ENCODE measurements at regions not wholly inside any gene's neighbourhood (a gene's known extent, or its start where the extent isn't known, plus 50 kb on each side); places are given as distances from the start of the nearest gene placed in this dataset.
"Not testable (repeated sequence)": the region's sequence is repeated elsewhere in the genome, so short reads cannot be mapped to it uniquely, and the experiment has no call there.

DNA sequence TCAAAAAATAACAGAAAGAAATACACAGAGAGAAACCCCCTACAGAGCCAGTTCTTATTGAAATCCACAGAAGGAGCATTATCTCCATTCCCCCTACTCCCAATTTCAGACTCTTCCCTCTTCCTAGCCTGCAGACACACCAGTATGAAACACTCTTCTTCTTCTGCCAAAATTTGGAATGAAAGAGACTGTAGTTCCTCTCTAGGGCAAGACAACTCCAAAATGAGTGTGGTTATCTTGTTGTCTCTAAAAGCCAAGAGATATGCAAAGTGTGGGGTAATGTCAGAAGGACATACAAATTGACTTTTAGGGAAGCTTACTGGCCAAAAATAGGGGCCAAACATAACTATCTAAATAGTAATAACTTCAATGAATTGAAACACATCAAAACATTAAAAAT lies 337.1 kb upstream of the SETBP1 start:
- TF ChIP-seq, protein P1, sequence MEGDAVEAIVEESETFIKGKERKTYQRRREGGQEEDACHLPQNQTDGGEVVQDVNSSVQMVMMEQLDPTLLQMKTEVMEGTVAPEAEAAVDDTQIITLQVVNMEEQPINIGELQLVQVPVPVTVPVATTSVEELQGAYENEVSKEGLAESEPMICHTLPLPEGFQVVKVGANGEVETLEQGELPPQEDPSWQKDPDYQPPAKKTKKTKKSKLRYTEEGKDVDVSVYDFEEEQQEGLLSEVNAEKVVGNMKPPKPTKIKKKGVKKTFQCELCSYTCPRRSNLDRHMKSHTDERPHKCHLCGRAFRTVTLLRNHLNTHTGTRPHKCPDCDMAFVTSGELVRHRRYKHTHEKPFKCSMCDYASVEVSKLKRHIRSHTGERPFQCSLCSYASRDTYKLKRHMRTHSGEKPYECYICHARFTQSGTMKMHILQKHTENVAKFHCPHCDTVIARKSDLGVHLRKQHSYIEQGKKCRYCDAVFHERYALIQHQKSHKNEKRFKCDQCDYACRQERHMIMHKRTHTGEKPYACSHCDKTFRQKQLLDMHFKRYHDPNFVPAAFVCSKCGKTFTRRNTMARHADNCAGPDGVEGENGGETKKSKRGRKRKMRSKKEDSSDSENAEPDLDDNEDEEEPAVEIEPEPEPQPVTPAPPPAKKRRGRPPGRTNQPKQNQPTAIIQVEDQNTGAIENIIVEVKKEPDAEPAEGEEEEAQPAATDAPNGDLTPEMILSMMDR (IDR thresholded peaks at IDR 0.05): no peak
- DNase-seq (ENCODE audit: low spot score): no peak
- no peak overlapping the region for H3K4me3 ChIP-seq
- H3K27ac ChIP-seq: no peak overlapping the region

- TF ChIP-seq, protein P1 (IDR thresholded peaks at IDR 0.05): no peak
- Histone ChIP-seq H3K4me3 (no peak overlapping the region), H3K27ac (no peak overlapping the region)
- DNase-seq (ENCODE audit: low spot score): no peak
Observed at GRCh38 chr18:44356566-44357157, 324.0 kb upstream of the SETBP1 start.

DNA sequence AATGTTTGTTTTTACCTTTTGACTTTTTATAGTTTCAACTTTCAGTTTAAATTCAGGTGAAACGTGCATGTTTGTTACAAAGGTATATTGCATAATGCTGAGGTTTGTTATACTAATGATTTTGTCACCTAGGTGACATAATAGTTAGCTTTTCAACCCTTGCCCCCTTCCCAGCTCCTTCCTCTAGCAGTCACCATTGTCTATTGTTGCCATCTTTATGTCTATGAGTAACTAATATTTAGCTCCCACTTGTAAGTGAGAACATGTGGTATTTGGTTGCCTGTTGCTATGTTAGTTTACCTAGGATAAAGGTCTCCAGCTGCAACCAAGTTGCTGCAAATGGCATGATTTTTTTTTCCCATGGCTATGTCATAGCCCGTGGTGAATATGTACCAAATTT lies 322.3 kb upstream of the SETBP1 start:
- TF ChIP-seq, protein P1 (IDR thresholded peaks at IDR 0.05): no peak
- Histone ChIP-seq H3K27ac (no peak overlapping the region), H3K4me3 (no peak overlapping the region)
- DNase-seq (ENCODE audit: low spot score): no peak

DNA sequence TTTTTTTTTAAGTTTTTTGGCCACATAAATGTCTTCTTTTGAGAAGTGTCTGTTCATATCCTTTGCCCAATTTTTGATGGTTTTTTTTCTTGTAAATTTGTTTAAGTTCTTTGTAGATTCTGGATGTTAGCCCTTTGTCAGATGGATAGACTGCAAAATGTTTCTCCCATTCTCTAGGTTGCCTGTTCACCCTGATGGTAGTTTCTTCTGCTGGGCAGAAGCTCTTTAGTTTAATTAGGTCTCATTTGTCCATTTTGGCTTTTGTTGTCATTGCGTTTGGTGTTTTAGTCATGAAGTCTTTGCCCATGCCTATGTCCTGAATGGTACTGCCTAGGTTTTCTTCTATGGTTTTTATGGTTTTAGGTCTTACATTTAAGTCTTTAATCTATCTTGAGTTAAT lies 320.9 kb upstream of the SETBP1 start:
- not testable (repeated sequence) for H3K4me3 ChIP-seq; H3K27ac ChIP-seq; DNase-seq (ENCODE audit: low spot score)

DNA sequence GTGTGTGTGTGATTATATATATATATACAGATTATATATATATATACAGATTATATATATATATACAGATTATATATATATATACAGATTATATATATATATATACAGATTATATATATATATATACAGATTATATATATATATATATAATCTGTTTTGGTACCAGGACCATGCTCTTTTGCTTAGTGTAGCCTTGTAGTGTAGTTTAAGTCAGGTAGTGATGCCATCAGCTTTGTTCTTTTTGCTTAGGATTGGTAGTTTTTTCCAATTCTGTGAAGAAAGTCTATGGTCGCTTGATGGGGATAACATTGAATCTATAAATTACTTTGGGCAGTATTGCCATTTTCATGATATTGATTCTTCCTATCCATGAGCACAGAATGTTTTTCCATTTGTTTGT lies 318.5 kb upstream of the SETBP1 start:
- DNase-seq (ENCODE audit: low spot score); H3K27ac ChIP-seq; H3K4me3 ChIP-seq: not testable (repeated sequence)

DNA sequence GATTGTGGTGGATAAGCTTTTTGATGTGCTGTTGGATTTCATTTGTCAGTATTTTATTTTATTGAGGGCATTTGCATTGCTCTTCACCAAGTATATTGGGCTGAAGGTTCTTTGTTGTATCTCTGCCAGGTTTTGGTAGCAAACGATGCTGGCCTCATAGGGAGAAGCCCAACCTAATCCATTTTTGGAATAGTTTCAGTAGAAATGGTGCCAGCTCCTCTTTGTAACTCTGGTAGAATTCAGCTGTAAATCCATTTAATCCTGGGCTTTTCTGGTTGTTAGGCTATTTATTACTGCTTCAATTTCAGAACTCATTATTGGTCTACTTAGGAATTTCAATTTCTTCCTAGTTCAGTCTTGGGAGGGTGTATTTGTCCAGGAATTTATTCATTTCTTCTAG lies 309.8 kb upstream of the SETBP1 start:
- DNase-seq (ENCODE audit: low spot score): no peak

DNA sequence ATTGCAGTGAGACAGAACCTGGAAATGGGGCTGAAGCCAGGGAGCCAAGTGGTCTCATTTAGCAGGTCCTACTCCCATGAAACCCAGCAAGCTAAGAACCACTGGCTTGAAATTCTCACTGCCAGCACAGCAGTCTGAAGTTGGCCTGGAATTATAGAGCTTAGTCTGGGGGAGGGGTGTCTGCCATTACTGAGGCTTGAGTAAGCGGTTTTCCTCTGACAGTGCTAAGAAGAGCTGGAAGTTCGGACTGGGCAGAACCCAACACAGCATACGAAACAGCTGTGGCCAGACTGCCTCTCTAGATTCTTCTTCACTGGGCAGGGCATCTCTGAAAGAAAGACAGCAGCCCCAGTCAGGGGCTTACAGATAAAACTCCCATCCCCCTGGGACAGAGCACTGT lies 305.7 kb upstream of the SETBP1 start:
- Histone ChIP-seq H3K27ac (no peak overlapping the region), H3K4me3 (no peak overlapping the region)
- DNase-seq (ENCODE audit: low spot score): no peak
- TF ChIP-seq, protein P1 (IDR thresholded peaks at IDR 0.05): no peak

More for the DNA sequence above, 309.8 kb upstream of the SETBP1 start:
- TF ChIP-seq, protein P1 (IDR thresholded peaks at IDR 0.05): no peak
- no peak overlapping the region for H3K27ac ChIP-seq
- H3K4me3 ChIP-seq: no peak overlapping the region

DNA sequence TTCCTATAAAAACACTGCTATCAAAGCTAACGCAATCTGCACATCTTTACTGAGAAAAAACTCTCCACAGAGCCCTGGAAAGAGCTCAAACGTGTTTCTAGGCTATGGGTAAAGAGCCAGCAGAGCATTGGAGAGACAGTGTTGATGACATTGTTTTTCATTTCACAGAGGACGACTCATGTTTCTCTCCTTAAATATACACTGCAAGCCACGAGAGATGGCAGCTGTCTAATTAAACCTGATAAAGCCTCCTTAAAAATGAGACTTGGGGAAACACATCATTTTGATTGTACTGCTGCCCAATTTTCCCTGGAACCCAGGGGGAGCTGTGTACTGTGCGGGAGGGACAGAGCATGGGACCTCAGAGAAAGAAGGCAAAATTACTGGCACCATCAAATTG lies 294.3 kb upstream of the SETBP1 start:
- Histone ChIP-seq H3K27ac (no peak overlapping the region), H3K4me3 (no peak overlapping the region)
- TF ChIP-seq, protein P1 (IDR thresholded peaks at IDR 0.05): no peak
- no peak for DNase-seq (ENCODE audit: low spot score)

Data from coronary artery (tissue), 2 donors.